ENCODE measurements at regions not wholly inside any gene's neighbourhood (a gene's known extent, or its start where the extent isn't known, plus 50 kb on each side); places are given as distances from the start of the nearest gene placed in this dataset.

- no peak for DNase-seq
Observed at GRCh38 chr5:74177961-74178360, 462.6 kb downstream of the ENC1 start.

- DNase-seq = no peak
Observed at GRCh38 chr5:74174366-74174765, 466.2 kb downstream of the ENC1 start.

GRCh38 chr5:74173665-74174064 is 466.9 kb downstream of the ENC1 start:
- DNase-seq = no peak

- no peak for DNase-seq
Observed at GRCh38 chr5:74173241-74173640, 467.3 kb downstream of the ENC1 start.

GRCh38 chr5:74169701-74170100 is 470.8 kb downstream of the ENC1 start:
- no peak for DNase-seq

GRCh38 chr5:74167930-74168315 is 472.6 kb downstream of the ENC1 start:
- no peak for DNase-seq

- no peak for DNase-seq
Observed at GRCh38 chr5:74167206-74167929, 473.2 kb downstream of the ENC1 start.

GRCh38 chr5:74166064-74166463 is 474.5 kb downstream of the ENC1 start:
- DNase-seq = no peak

GRCh38 chr5:74164725-74165235 is 475.7 kb downstream of the ENC1 start:
- DNase-seq = no peak

- no peak for DNase-seq
Observed at GRCh38 chr5:74162524-74162923, 478.0 kb downstream of the ENC1 start.

GRCh38 chr5:74161170-74161569 is 479.4 kb downstream of the ENC1 start:
- DNase-seq = no peak

- DNase-seq = no peak
Observed at GRCh38 chr5:74156728-74157383, 483.7 kb downstream of the ENC1 start.

GRCh38 chr5:74155501-74155900 is 485.0 kb downstream of the ENC1 start:
- DNase-seq = no peak

GRCh38 chr5:74154526-74154925 is 486.0 kb downstream of the ENC1 start:
- no peak for DNase-seq

GRCh38 chr5:74153255-74153790 is 487.2 kb downstream of the ENC1 start:
- no peak for DNase-seq

- DNase-seq = no peak
Observed at GRCh38 chr5:74152625-74153254, 487.8 kb downstream of the ENC1 start.

GRCh38 chr5:74152136-74152535 is 488.4 kb downstream of the ENC1 start:
- DNase-seq = no peak

- no peak for DNase-seq
Observed at GRCh38 chr5:74149395-74149794, 491.1 kb downstream of the ENC1 start.

GRCh38 chr5:74148321-74148720 is 492.2 kb downstream of the ENC1 start:
- no peak for DNase-seq

- DNase-seq = no peak
Observed at GRCh38 chr5:74146796-74147195, 493.7 kb downstream of the ENC1 start.

GRCh38 chr5:74145951-74146350 is 494.6 kb downstream of the ENC1 start:
- no peak for DNase-seq

- no peak for DNase-seq
Observed at GRCh38 chr5:74143721-74144330, 496.7 kb downstream of the ENC1 start.

GRCh38 chr5:74143151-74143550 is 497.4 kb downstream of the ENC1 start:
- no peak for DNase-seq
